Panc1 (cell line): ENCODE measurements at regions not wholly inside any gene's neighbourhood (a gene's known extent, or its start where the extent isn't known, plus 50 kb on each side); places are given as distances from the start of the nearest gene placed in this dataset.

Experiments used
- ATAC-seq: fragments of 200-7000 bp; cut with Tn5 transposase; 2 replicates; pipeline ENCODE4 v1.9.1; 2020; ENCODE audit warnings: mild to moderate bottlenecking, moderate library complexity
- BruUV-seq: library from RNA; stranded (reverse); fragments of 400-500 nt; replicated peaks from 2 replicates; lab custom pipeline; 2021; lab: Mats Ljungman, UMichigan
- CTCF ChIA-PET: fragments of 300-600 bp; sonication (Branson Sonifier 250); formaldehyde crosslinking; loops from one replicate; lab custom pipeline; 2022; ENCODE audit warnings: antibody characterized with exemption; lab: Charles Lee
- POLR2A ChIA-PET: fragments of 300-600 bp; sonication (Branson Sonifier 250); formaldehyde crosslinking; loops from one replicate; lab custom pipeline; 2022; ENCODE audit warnings: antibody characterized with exemption; lab: Charles Lee
- DNase-seq: peaks from one replicate; pipeline ENCODE4 v3.0.0-alpha.2; 2010; ENCODE audit warnings: low read depth, low spot score
- H3K27ac ChIP-seq: 2 replicates; pipeline ENCODE4 v1.5.1; 2011; ENCODE audit warnings: mild to moderate bottlenecking, low read length, inconsistent platforms
- H3K27me3 ChIP-seq: fragments of 200-500 bp; sonication (Bioruptor generic); 2 replicates; pipeline ENCODE4 v1.6.0; 2014; ENCODE audit warnings: low read length, inconsistent platforms; ENCODE audit not compliant: control insufficient read depth, insufficient read depth
- H3K36me3 ChIP-seq: fragments of 200-500 bp; sonication (Bioruptor generic); 2 replicates; pipeline ENCODE4 v1.5.1; 2014; ENCODE audit warnings: inconsistent platforms, mild to moderate bottlenecking, low read length, moderate library complexity; ENCODE audit not compliant: control insufficient read depth, insufficient read depth
- H3K4me1 ChIP-seq: 2 replicates; pipeline ENCODE4 v1.5.1; 2011; ENCODE audit warnings: inconsistent platforms, mild to moderate bottlenecking, low read length, moderate library complexity; ENCODE audit not compliant: control insufficient read depth, insufficient read depth
- H3K4me3 ChIP-seq, 2 experiments: 2 replicates each; pipeline ENCODE4 v1.5.1; 2011 to 2012; ENCODE audit warnings: low read depth in 2 of 2, low read length in 2 of 2, mild to moderate bottlenecking in 2 of 2, inconsistent platforms in 1 of 2, moderate library complexity in 1 of 2
- H3K9me3 ChIP-seq: fragments of 200-500 bp; sonication (Bioruptor generic); 2 replicates; pipeline ENCODE4 v1.5.1; 2014; ENCODE audit warnings: low read depth, mild to moderate bottlenecking, inconsistent platforms, low read length, moderate library complexity; ENCODE audit not compliant: control insufficient read depth, insufficient read depth
- CTCF ChIP-seq: fragments of 450-650 bp; IDR thresholded peaks from 2 replicates; pipeline ENCODE4 v1.5.1; 2017; ENCODE audit warnings: mild to moderate bottlenecking
- POLR2AphosphoS5 ChIP-seq: IDR thresholded peaks from 2 replicates; pipeline ENCODE4 v1.6.1; 2012; ENCODE audit warnings: mild to moderate bottlenecking, low read depth, low read length, moderate library complexity
- REST ChIP-seq, 2 experiments: IDR thresholded peaks; 2 replicates each; pipeline ENCODE4 v1.6.1; 2011 to 2012; ENCODE audit warnings: low read depth in 2 of 2, control low read depth in 1 of 2, low read length in 1 of 2, mild to moderate bottlenecking in 1 of 2, moderate library complexity in 1 of 2; ENCODE audit not compliant: insufficient read depth in 1 of 2
- SIN3A ChIP-seq: IDR thresholded peaks from 2 replicates; pipeline ENCODE4 v1.6.1; 2012; ENCODE audit warnings: low read depth, mild to moderate bottlenecking, low read length, moderate library complexity, borderline replicate concordance; ENCODE audit not compliant: insufficient read depth
- TCF7L2 ChIP-seq: IDR thresholded peaks from 2 replicates; pipeline ENCODE4 v1.6.1; 2011; ENCODE audit warnings: mild to moderate bottlenecking, low read depth, low read length, inconsistent platforms
- in situ Hi-C: cut with HindIII; loops from 2 replicates; pipeline ENCODE4 v1.10.0; 2016; ENCODE audit warnings: low sequenced_read_pairs, low pct_unique_long_range_greater_than_20kb
- intact Hi-C: fragments of 100-400 bp; cut with micrococcal nuclease; formaldehyde crosslinking; loops from one replicate; pipeline ENCODE4 v1.10.0; 2022; ENCODE audit not compliant: unreplicated experiment

- H3K4me1 ChIP-seq: no peaks in the 10 kb centered on the region
- ATAC-seq: no peak
- TF ChIP-seq CTCF (no peak), TCF7L2 (no peak), POLR2AphosphoS5 (no peak), REST (IDR thresholded peaks at IDR 0.05; ENCODE audit: insufficient read depth in 1 of 2, low read depth in 2 of 2, low read length in 1 of 2) (no peak)
- intact Hi-C loops: no loop called here
- no peak overlapping the region for H3K4me3 ChIP-seq
- DNase-seq: no peak
- no peaks in the 10 kb centered on the region for H3K27me3 ChIP-seq
- H3K36me3 ChIP-seq: no peaks in the 10 kb centered on the region
- ChIA-PET POLR2A (no interaction called here), CTCF (interaction anchor here (0.6 kb wide), 1 partner anchor 614 kb away, joined by 3 read pairs; no protein-coding TSS in a partner anchor)
- H3K9me3 ChIP-seq: no peaks in the 10 kb centered on the region
- no peak overlapping the region for H3K27ac ChIP-seq
- no TSS peak for BruUV-seq
- in situ Hi-C loops: no loop called here
Measured at GRCh38 chr6:156534594-156534993, 242.6 kb upstream of the ARID1B start.

GRCh38 chr6:156533872-156534524 is 243.2 kb upstream of the ARID1B start:
- Histone ChIP-seq H3K36me3 (no peaks in the 10 kb centered on the region), H3K9me3 (no peaks in the 10 kb centered on the region), H3K27ac (no peak overlapping the region), H3K4me1 (no peaks in the 10 kb centered on the region), H3K27me3 (no peaks in the 10 kb centered on the region), H3K4me3 (no peak overlapping the region)
- in situ Hi-C loops: no loop called here
- intact Hi-C loops: no loop called here
- ChIA-PET CTCF (interaction anchor here (0.6 kb wide), 1 partner anchor 613 kb away, joined by 3 read pairs; no protein-coding TSS in a partner anchor), POLR2A (no interaction called here)
- ATAC-seq (no peak), DNase-seq (no peak)
- TF ChIP-seq TCF7L2 (no peak), POLR2AphosphoS5 (no peak), SIN3A (no peak), CTCF (no peak), REST (IDR thresholded peaks at IDR 0.05; ENCODE audit: insufficient read depth in 1 of 2, low read depth in 2 of 2, low read length in 1 of 2) (no peak)
- no TSS peak for BruUV-seq
